DMS 273 treated with DMSO at 0.1 percent for 48 hours (cell line): ENCODE measurements at regions not wholly inside any gene's neighbourhood (a gene's known extent, or its start where the extent isn't known, plus 50 kb on each side); places are given as distances from the start of the nearest gene placed in this dataset.
"Not testable (repeated sequence)": the region's sequence is repeated elsewhere in the genome, so short reads cannot be mapped to it uniquely, and the experiment has no call there.

Experiments
- DNase-seq: peaks from one replicate; lab custom pipeline; 2025; lab: John Stamatoyannopoulos, UW

GRCh38 chr12:11539156-11539555 lies 110.3 kb upstream of the ETV6 start:
- DNase-seq: no peak

- no peak for DNase-seq
These were observed 109.3 kb upstream of the ETV6 start for GRCh38 chr12:11540156-11540555.

GRCh38 chr12:11540615-11541310 lies 108.7 kb upstream of the ETV6 start:
- no peak for DNase-seq

- no peak for DNase-seq
These were observed 106.9 kb upstream of the ETV6 start for GRCh38 chr12:11542599-11542998.

- DNase-seq: no peak
These were observed 105.9 kb upstream of the ETV6 start for GRCh38 chr12:11543457-11544158.

- no peak for DNase-seq
These were observed 103.8 kb upstream of the ETV6 start for GRCh38 chr12:11545484-11546330.

- DNase-seq: not testable (repeated sequence)
These were observed 102.7 kb upstream of the ETV6 start for GRCh38 chr12:11546582-11547270.

- not testable (repeated sequence) for DNase-seq
These were observed 102.2 kb upstream of the ETV6 start for GRCh38 chr12:11547271-11547646.

GRCh38 chr12:11549119-11549518 lies 100.4 kb upstream of the ETV6 start:
- no peak for DNase-seq

- DNase-seq: peak; percentile 0
These were observed 95.5 kb upstream of the ETV6 start for GRCh38 chr12:11553871-11554533.

- DNase-seq: no peak
These were observed 94.3 kb upstream of the ETV6 start for GRCh38 chr12:11555195-11555594.

- DNase-seq: no peak
These were observed 93.5 kb upstream of the ETV6 start for GRCh38 chr12:11555743-11556625.

- DNase-seq: no peak
These were observed 92.8 kb upstream of the ETV6 start for GRCh38 chr12:11556682-11557081.

GRCh38 chr12:11559626-11560340 lies 89.7 kb upstream of the ETV6 start:
- DNase-seq: no peak

- no peak for DNase-seq
These were observed 88.1 kb upstream of the ETV6 start for GRCh38 chr12:11561411-11561810.

GRCh38 chr12:11563785-11564739 lies 85.4 kb upstream of the ETV6 start:
- DNase-seq: no peak

GRCh38 chr12:11564984-11565651 lies 84.4 kb upstream of the ETV6 start:
- DNase-seq: no peak

- DNase-seq: no peak
These were observed 83.7 kb upstream of the ETV6 start for GRCh38 chr12:11565752-11566151.
